ENCODE measurements at regions not wholly inside any gene's neighbourhood (a gene's known extent, or its start where the extent isn't known, plus 50 kb on each side); places are given as distances from the start of the nearest gene placed in this dataset.

DNA sequence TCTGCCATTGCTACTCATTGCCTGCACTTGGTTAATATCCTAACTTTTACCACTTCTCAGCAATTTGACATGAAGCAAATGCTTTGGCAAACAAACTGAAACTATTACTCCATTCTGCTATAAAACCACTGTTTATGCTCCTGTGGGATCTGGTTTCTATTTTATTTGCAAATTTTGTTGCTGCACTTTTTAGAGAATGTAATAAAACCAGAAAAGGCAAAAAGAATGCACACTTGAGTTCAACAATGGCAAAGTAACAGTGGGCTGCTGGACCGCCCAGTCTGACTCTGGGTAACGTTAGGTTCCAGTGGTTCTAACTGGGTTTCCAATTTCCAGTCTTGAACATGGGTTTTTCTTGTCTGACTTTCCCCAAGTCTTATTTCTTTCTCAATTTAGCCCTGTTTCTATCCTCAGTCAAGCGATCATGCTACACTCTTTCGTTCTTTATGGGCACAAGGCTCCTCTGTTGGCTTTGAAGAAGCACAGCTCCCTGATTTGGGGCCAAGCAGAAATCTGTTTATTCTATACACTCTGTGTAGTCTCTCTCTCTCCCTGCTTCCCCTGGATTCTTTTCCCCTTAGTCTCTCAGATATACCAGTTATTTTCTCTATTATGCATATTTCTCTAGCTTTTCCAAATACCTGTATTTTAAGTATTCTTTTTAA is 129.2 kb upstream of the FAM3C start:
- TF ChIP-seq, protein P1, sequence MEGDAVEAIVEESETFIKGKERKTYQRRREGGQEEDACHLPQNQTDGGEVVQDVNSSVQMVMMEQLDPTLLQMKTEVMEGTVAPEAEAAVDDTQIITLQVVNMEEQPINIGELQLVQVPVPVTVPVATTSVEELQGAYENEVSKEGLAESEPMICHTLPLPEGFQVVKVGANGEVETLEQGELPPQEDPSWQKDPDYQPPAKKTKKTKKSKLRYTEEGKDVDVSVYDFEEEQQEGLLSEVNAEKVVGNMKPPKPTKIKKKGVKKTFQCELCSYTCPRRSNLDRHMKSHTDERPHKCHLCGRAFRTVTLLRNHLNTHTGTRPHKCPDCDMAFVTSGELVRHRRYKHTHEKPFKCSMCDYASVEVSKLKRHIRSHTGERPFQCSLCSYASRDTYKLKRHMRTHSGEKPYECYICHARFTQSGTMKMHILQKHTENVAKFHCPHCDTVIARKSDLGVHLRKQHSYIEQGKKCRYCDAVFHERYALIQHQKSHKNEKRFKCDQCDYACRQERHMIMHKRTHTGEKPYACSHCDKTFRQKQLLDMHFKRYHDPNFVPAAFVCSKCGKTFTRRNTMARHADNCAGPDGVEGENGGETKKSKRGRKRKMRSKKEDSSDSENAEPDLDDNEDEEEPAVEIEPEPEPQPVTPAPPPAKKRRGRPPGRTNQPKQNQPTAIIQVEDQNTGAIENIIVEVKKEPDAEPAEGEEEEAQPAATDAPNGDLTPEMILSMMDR (IDR thresholded peaks at IDR 0.05), result no peak
- no peak for TF ChIP-seq POLR2A (IDR thresholded peaks at IDR 0.05)
- TF ChIP-seq POLR2AphosphoS5 (IDR thresholded peaks at IDR 0.05), result no peak
